ENCODE measurements at regions not wholly inside any gene's neighbourhood (a gene's known extent, or its start where the extent isn't known, plus 50 kb on each side); places are given as distances from the start of the nearest gene placed in this dataset.
"Not testable (repeated sequence)": the region's sequence is repeated elsewhere in the genome, so short reads cannot be mapped to it uniquely, and the experiment has no call there.

GRCh38 chr22:11060797-11061196 lies 4467.2 kb upstream of the OR11H1 start:
- TF ChIP-seq FOXM1 (IDR thresholded peaks at IDR 0.05; ENCODE audit: borderline replicate concordance); NFRKB (IDR thresholded peaks at IDR 0.05); SUZ12 (IDR thresholded peaks at IDR 0.05); TARDBP (IDR thresholded peaks at IDR 0.05); CTBP1 (IDR thresholded peaks at IDR 0.05; ENCODE audit: borderline replicate concordance): not testable (repeated sequence)
